ENCODE measurements at regions not wholly inside any gene's neighbourhood (a gene's known extent, or its start where the extent isn't known, plus 50 kb on each side); places are given as distances from the start of the nearest gene placed in this dataset.

- no peak overlapping the region for H3K4me3 ChIP-seq (replicated peaks in 1 of 3; ENCODE audit: insufficient read depth in 1 of 3, low read depth in 1 of 3, low read length in 3 of 3)
- H3K79me2 ChIP-seq (ENCODE audit: control insufficient read depth, insufficient read depth, low read length), result no peaks in the 10 kb centered on the region
- ChIA-PET CTCF (no interaction called here), POLR2A (no interaction called here)
- no peak overlapping the region for H2AFZ ChIP-seq (ENCODE audit: low read depth, low read length)
- H3K36me3 ChIP-seq (ENCODE audit: control insufficient read depth in 2 of 2, extremely low read depth in 1 of 2, insufficient read depth in 2 of 2, low read length in 2 of 2), result no peaks in the 10 kb centered on the region
- dilution Hi-C loops (cut with MboI; ENCODE audit: extremely low pct_ligation_motif_present, low sequenced_read_pairs), result no loop called here
- intact Hi-C loops (cut with micrococcal nuclease), result no loop called here
- no peak overlapping the region for H3K27ac ChIP-seq (ENCODE audit: insufficient read depth, low read depth, low read length)
- H4K20me1 ChIP-seq (replicated peaks; ENCODE audit: control insufficient read depth, extremely low read depth, insufficient read depth, low read length), result no peaks in the 10 kb centered on the region
- H3K9me3 ChIP-seq (replicated peaks; ENCODE audit: control insufficient read depth, insufficient read depth, low read length), result no peaks in the 10 kb centered on the region
- H3K27me3 ChIP-seq (ENCODE audit: control insufficient read depth in 2 of 2, insufficient read depth in 2 of 2, low read length in 2 of 2), result no peaks in the 10 kb centered on the region
- TF ChIP-seq, protein P1, sequence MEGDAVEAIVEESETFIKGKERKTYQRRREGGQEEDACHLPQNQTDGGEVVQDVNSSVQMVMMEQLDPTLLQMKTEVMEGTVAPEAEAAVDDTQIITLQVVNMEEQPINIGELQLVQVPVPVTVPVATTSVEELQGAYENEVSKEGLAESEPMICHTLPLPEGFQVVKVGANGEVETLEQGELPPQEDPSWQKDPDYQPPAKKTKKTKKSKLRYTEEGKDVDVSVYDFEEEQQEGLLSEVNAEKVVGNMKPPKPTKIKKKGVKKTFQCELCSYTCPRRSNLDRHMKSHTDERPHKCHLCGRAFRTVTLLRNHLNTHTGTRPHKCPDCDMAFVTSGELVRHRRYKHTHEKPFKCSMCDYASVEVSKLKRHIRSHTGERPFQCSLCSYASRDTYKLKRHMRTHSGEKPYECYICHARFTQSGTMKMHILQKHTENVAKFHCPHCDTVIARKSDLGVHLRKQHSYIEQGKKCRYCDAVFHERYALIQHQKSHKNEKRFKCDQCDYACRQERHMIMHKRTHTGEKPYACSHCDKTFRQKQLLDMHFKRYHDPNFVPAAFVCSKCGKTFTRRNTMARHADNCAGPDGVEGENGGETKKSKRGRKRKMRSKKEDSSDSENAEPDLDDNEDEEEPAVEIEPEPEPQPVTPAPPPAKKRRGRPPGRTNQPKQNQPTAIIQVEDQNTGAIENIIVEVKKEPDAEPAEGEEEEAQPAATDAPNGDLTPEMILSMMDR (IDR thresholded peaks at IDR 0.05; ENCODE audit: extremely low read depth in 1 of 2, insufficient read depth in 1 of 2, low read depth in 1 of 2, low read length in 2 of 2), result no peak
- TF ChIP-seq MAX (IDR thresholded peaks at IDR 0.05; ENCODE audit: insufficient read depth, insufficient read length) (no peak), POLR2A (IDR thresholded peaks at IDR 0.05; ENCODE audit: low read depth, low read length) (no peak), JUN (IDR thresholded peaks at IDR 0.05; ENCODE audit: borderline replicate concordance, insufficient read depth, insufficient read length, low read depth) (no peak), FOS (IDR thresholded peaks at IDR 0.05; ENCODE audit: borderline replicate concordance, insufficient read depth, low read length) (no peak), POLR2AphosphoS5 (IDR thresholded peaks at IDR 0.05; ENCODE audit: insufficient read depth, low read depth, low read length) (no peak), GATA2 (IDR thresholded peaks at IDR 0.05; ENCODE audit: insufficient read depth, insufficient read length, low read depth, low read length) (no peak), EZH2 (IDR thresholded peaks at IDR 0.05; ENCODE audit: borderline replicate concordance, low read depth, low read length, severe bottlenecking) (no peak), MYC (IDR thresholded peaks at IDR 0.05; ENCODE audit: low read depth, low read length) (no peak)
- H3K9ac ChIP-seq (replicated peaks; ENCODE audit: extremely low read depth, insufficient read depth, low read length), result no peak overlapping the region
- FAIRE-seq (no peak), DNase-seq (ENCODE audit: low read depth, low spot score) (no peak)
- H3K4me1 ChIP-seq (ENCODE audit: control insufficient read depth, extremely low read depth, insufficient read depth, low read length), result no peaks in the 10 kb centered on the region
- BruUV-seq (replicated peaks), result no TSS peak
- no peaks in the 10 kb centered on the region for H3K9me1 ChIP-seq (replicated peaks; ENCODE audit: control insufficient read depth, extremely low read depth, insufficient read depth, low read length)
- H3K4me2 ChIP-seq (ENCODE audit: insufficient read depth, low read length), result no peak overlapping the region
Measured at GRCh38 chr13:106882246-106882645, 314.3 kb upstream of the ARGLU1 start.
